ENCODE measurements at regions not wholly inside any gene's neighbourhood (a gene's known extent, or its start where the extent isn't known, plus 50 kb on each side); places are given as distances from the start of the nearest gene placed in this dataset.

DNA sequence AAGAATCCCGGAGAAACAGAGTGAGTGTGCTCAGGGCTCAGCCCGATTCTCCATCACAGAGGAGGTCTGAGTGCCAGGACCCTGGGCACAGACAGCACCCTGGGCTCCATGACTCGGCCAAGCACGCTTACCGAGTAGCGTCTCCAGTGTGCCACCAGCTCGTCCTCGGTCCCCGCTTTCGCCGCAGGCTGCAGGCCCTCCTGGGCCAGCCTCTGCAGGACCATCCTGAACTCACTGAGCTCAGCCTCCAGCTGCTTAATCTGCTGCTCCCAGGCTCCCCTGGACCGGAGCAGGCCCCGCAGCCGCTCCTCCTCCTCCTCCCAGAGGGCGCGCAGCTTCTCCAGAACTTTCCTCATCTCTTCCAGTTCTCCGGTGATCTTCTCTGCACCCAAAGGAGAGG is 61.2 kb downstream of the SYNE3 start:
- Histone ChIP-seq H3K4me1 (ENCODE audit: insufficient read depth, low read length) (peaks cover 4% of the 10 kb centered on the region), H3K27me3 (ENCODE audit: control insufficient read depth in 1 of 2, insufficient read depth in 2 of 2, low read length in 2 of 2) (no peaks in the 10 kb centered on the region), H3K9me3 (ENCODE audit: low read length) (no peaks in the 10 kb centered on the region), H3K36me3 (ENCODE audit: insufficient read depth, low read length) (peaks cover 11% of the 10 kb centered on the region), H3K27ac (ENCODE audit: low read depth, low read length) (no peak overlapping the region), H3K4me3 (ENCODE audit: low read depth in 1 of 2, low read length in 2 of 2) (no peak overlapping the region), H3K9ac (ENCODE audit: low read length) (no peak overlapping the region)

- Histone ChIP-seq H3K36me3 (ENCODE audit: insufficient read depth, low read length) (peaks cover 11% of the 10 kb centered on the region), H3K27ac (ENCODE audit: low read depth, low read length) (no peak overlapping the region), H3K4me3 (ENCODE audit: low read depth in 1 of 2, low read length in 2 of 2) (no peak overlapping the region), H3K27me3 (ENCODE audit: control insufficient read depth in 1 of 2, insufficient read depth in 2 of 2, low read length in 2 of 2) (no peaks in the 10 kb centered on the region), H3K4me1 (ENCODE audit: insufficient read depth, low read length) (no peaks in the 10 kb centered on the region), H3K9ac (ENCODE audit: low read length) (no peak overlapping the region), H3K9me3 (ENCODE audit: low read length) (no peaks in the 10 kb centered on the region)
Observed at GRCh38 chr14:95453713-95453980, 62.8 kb downstream of the SYNE3 start.

GRCh38 chr14:95452893-95453712 is 63.3 kb downstream of the SYNE3 start:
- no peak overlapping the region for H3K4me3 ChIP-seq (ENCODE audit: low read depth in 1 of 2, low read length in 2 of 2)
- no peaks in the 10 kb centered on the region for H3K27me3 ChIP-seq (ENCODE audit: control insufficient read depth in 1 of 2, insufficient read depth in 2 of 2, low read length in 2 of 2)
- no peak overlapping the region for H3K27ac ChIP-seq (ENCODE audit: low read depth, low read length)
- H3K9me3 ChIP-seq (ENCODE audit: low read length) = no peaks in the 10 kb centered on the region
- H3K9ac ChIP-seq (ENCODE audit: low read length) = no peak overlapping the region
- peaks cover 11% of the 10 kb centered on the region for H3K36me3 ChIP-seq (ENCODE audit: insufficient read depth, low read length)
- H3K4me1 ChIP-seq (ENCODE audit: insufficient read depth, low read length) = no peaks in the 10 kb centered on the region

- Histone ChIP-seq H3K4me1 (ENCODE audit: insufficient read depth, low read length) (no peaks in the 10 kb centered on the region), H3K36me3 (ENCODE audit: insufficient read depth, low read length) (peaks cover 11% of the 10 kb centered on the region), H3K4me3 (ENCODE audit: low read depth in 1 of 2, low read length in 2 of 2) (no peak overlapping the region), H3K27me3 (ENCODE audit: control insufficient read depth in 1 of 2, insufficient read depth in 2 of 2, low read length in 2 of 2) (no peaks in the 10 kb centered on the region), H3K9me3 (ENCODE audit: low read length) (no peaks in the 10 kb centered on the region), H3K27ac (ENCODE audit: low read depth, low read length) (no peak overlapping the region), H3K9ac (ENCODE audit: low read length) (no peak overlapping the region)
Observed at GRCh38 chr14:95452176-95452892, 64.1 kb downstream of the SYNE3 start.

- H3K27ac ChIP-seq (ENCODE audit: low read depth, low read length) = no peak overlapping the region
- no peak overlapping the region for H3K9ac ChIP-seq (ENCODE audit: low read length)
- no peaks in the 10 kb centered on the region for H3K27me3 ChIP-seq (ENCODE audit: control insufficient read depth in 1 of 2, insufficient read depth in 2 of 2, low read length in 2 of 2)
- H3K36me3 ChIP-seq (ENCODE audit: insufficient read depth, low read length) = peaks cover 11% of the 10 kb centered on the region
- no peak overlapping the region for H3K4me3 ChIP-seq (ENCODE audit: low read depth in 1 of 2, low read length in 2 of 2)
- H3K9me3 ChIP-seq (ENCODE audit: low read length) = no peaks in the 10 kb centered on the region
- no peaks in the 10 kb centered on the region for H3K4me1 ChIP-seq (ENCODE audit: insufficient read depth, low read length)
Observed at GRCh38 chr14:95449131-95449530, 67.3 kb downstream of the SYNE3 start.

DNA sequence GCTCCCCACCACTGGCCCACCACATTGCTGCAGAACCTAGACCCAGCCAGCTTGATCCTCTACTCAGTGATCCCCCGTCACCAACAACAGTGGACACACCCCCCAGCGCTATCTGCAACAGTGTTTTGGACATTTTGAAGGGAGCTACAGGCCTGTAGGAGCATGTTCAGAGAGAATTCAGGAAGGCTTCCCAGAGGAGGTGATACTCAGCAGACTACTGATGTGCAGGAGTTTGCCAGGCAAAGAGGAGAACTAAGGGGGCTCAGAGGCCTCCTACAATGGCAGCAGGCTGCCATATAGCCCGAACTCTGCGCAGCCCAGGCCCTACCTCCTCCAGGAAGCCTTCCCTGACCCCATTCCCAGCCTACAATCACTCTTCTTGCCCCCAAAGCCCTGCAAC is 70.0 kb downstream of the SYNE3 start:
- Histone ChIP-seq H3K27me3 (ENCODE audit: control insufficient read depth in 1 of 2, insufficient read depth in 2 of 2, low read length in 2 of 2) (no peaks in the 10 kb centered on the region), H3K36me3 (ENCODE audit: insufficient read depth, low read length) (no peaks in the 10 kb centered on the region), H3K9ac (ENCODE audit: low read length) (no peak overlapping the region), H3K27ac (ENCODE audit: low read depth, low read length) (no peak overlapping the region), H3K4me1 (ENCODE audit: insufficient read depth, low read length) (no peaks in the 10 kb centered on the region), H3K9me3 (ENCODE audit: low read length) (no peaks in the 10 kb centered on the region), H3K4me3 (ENCODE audit: low read depth in 1 of 2, low read length in 2 of 2) (no peak overlapping the region)

- Histone ChIP-seq H3K36me3 (ENCODE audit: insufficient read depth, low read length) (no peaks in the 10 kb centered on the region), H3K9me3 (ENCODE audit: low read length) (no peaks in the 10 kb centered on the region), H3K4me1 (ENCODE audit: insufficient read depth, low read length) (no peaks in the 10 kb centered on the region), H3K27me3 (ENCODE audit: control insufficient read depth in 1 of 2, insufficient read depth in 2 of 2, low read length in 2 of 2) (no peaks in the 10 kb centered on the region), H3K27ac (ENCODE audit: low read depth, low read length) (no peak overlapping the region), H3K9ac (ENCODE audit: low read length) (no peak overlapping the region), H3K4me3 (ENCODE audit: low read depth in 1 of 2, low read length in 2 of 2) (no peak overlapping the region)
Observed at GRCh38 chr14:95445676-95446075, 70.8 kb downstream of the SYNE3 start.

- H3K36me3 ChIP-seq (ENCODE audit: insufficient read depth, low read length) = no peaks in the 10 kb centered on the region
- no peak overlapping the region for H3K9ac ChIP-seq (ENCODE audit: low read length)
- no peak overlapping the region for H3K27ac ChIP-seq (ENCODE audit: low read depth, low read length)
- no peaks in the 10 kb centered on the region for H3K9me3 ChIP-seq (ENCODE audit: low read length)
- H3K27me3 ChIP-seq (ENCODE audit: control insufficient read depth in 1 of 2, insufficient read depth in 2 of 2, low read length in 2 of 2) = no peaks in the 10 kb centered on the region
- H3K4me1 ChIP-seq (ENCODE audit: insufficient read depth, low read length) = no peaks in the 10 kb centered on the region
- no peak overlapping the region for H3K4me3 ChIP-seq (ENCODE audit: low read depth in 1 of 2, low read length in 2 of 2)
Observed at GRCh38 chr14:95445161-95445560, 71.3 kb downstream of the SYNE3 start.

DNA sequence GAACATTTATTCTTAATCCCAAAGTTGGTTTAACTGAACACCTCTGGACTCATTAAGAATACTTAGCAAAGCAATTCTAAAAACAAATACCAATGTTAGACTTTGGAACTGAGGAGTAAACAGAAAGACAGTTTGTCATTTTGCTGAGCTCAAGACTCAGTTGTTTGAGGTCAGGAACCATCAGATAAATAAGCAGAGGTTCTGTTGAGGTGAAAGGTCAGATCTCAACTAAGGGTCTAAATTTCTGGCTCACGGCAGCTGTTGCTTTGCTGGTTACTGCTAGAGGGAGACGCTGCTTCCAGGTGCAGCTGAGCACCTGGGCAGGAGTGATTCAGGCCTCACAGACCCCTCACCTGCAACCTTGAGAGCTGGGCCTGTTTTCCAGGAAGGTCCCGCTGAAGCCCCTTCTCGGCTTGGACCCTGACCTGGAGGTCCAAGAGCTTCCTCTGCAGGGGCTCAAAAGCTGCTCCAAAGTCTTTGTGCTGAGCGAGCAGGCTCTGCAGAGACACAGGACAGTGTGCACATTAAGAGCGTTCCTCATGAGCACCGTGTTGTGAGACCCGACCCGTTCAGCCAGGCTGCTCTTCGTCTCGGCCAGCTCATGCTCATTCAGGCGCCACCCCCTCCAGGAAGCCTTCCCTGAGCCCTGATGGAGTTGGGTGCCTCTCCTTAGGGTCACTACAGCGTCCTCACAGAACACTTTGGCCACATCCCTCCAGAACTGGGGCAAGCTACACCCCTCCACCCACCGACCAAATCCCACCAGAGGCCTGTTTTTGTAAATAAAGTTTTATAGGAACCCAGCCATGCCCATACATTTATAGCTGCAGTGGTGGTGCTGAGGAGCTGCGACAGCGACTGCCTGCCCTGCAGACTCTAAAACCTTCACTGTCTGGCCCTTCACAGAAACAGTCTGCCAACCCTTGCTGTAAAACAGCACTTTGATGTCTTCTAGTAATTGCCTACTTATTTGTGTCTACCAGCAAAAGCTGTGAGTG is 72.0 kb downstream of the SYNE3 start:
- H3K4me1 ChIP-seq (ENCODE audit: insufficient read depth, low read length) = no peaks in the 10 kb centered on the region
- no peaks in the 10 kb centered on the region for H3K27me3 ChIP-seq (ENCODE audit: control insufficient read depth in 1 of 2, insufficient read depth in 2 of 2, low read length in 2 of 2)
- no peaks in the 10 kb centered on the region for H3K36me3 ChIP-seq (ENCODE audit: insufficient read depth, low read length)
- H3K4me3 ChIP-seq (ENCODE audit: low read depth in 1 of 2, low read length in 2 of 2) = no peak overlapping the region
- H3K9me3 ChIP-seq (ENCODE audit: low read length) = no peaks in the 10 kb centered on the region
- no peak overlapping the region for H3K27ac ChIP-seq (ENCODE audit: low read depth, low read length)
- no peak overlapping the region for H3K9ac ChIP-seq (ENCODE audit: low read length)

DNA sequence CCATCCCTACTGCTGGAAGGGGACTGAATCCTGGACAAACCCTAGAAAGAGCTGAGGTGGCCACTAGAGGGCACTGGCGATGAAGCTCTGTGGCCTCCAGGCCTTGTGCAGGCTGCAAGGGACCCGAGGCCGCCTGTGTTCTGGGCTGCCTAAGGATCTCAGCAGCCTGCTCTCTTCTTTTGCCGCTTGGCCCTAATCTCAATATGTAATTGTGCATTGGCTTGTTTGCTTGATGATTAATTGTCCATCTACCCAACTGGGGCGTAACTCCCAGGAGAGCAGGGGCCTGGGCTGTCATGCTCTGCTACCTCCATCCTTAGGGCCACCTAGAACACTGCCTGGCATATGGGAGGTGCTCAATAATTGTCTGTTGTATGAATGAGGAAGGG is 73.8 kb downstream of the SYNE3 start:
- H3K27ac ChIP-seq (ENCODE audit: low read depth, low read length) = no peak overlapping the region
- H3K9ac ChIP-seq (ENCODE audit: low read length) = no peak overlapping the region
- no peaks in the 10 kb centered on the region for H3K4me1 ChIP-seq (ENCODE audit: insufficient read depth, low read length)
- H3K27me3 ChIP-seq (ENCODE audit: control insufficient read depth in 1 of 2, insufficient read depth in 2 of 2, low read length in 2 of 2) = no peaks in the 10 kb centered on the region
- no peaks in the 10 kb centered on the region for H3K9me3 ChIP-seq (ENCODE audit: low read length)
- no peak overlapping the region for H3K4me3 ChIP-seq (ENCODE audit: low read depth in 1 of 2, low read length in 2 of 2)
- H3K36me3 ChIP-seq (ENCODE audit: insufficient read depth, low read length) = no peaks in the 10 kb centered on the region

- H3K4me1 ChIP-seq (ENCODE audit: insufficient read depth, low read length) = no peaks in the 10 kb centered on the region
Observed at GRCh38 chr14:95442016-95442632, 74.3 kb downstream of the SYNE3 start.

More at GRCh38 chr14:95442016-95442632, 74.3 kb downstream of the SYNE3 start:
- H3K27ac ChIP-seq (ENCODE audit: low read depth, low read length) = no peak overlapping the region
- no peak overlapping the region for H3K9ac ChIP-seq (ENCODE audit: low read length)
- no peaks in the 10 kb centered on the region for H3K9me3 ChIP-seq (ENCODE audit: low read length)
- H3K4me3 ChIP-seq (ENCODE audit: low read depth in 1 of 2, low read length in 2 of 2) = no peak overlapping the region
- no peaks in the 10 kb centered on the region for H3K27me3 ChIP-seq (ENCODE audit: control insufficient read depth in 1 of 2, insufficient read depth in 2 of 2, low read length in 2 of 2)
- no peaks in the 10 kb centered on the region for H3K36me3 ChIP-seq (ENCODE audit: insufficient read depth, low read length)
